IPS-18c (cell line): ENCODE measurements at regions not wholly inside any gene's neighbourhood (a gene's known extent, or its start where the extent isn't known, plus 50 kb on each side); places are given as distances from the start of the nearest gene placed in this dataset.

Experiments used
- H3K4me3 ChIP-seq: 2 replicates; pipeline ENCODE4 v1.7.0; 2013; ENCODE audit warnings: low read depth, mild to moderate bottlenecking, low read length, moderate library complexity; ENCODE audit not compliant: insufficient read depth
- H3K9me3 ChIP-seq: one replicate; pipeline ENCODE4 v1.6.1; 2013; ENCODE audit warnings: mild to moderate bottlenecking, low read length, moderate library complexity; ENCODE audit not compliant: control insufficient read depth, insufficient read depth

GRCh38 chr14:98984027-98984718 is 287.8 kb downstream of the BCL11B start:
- Histone ChIP-seq H3K9me3 (no peaks in the 10 kb centered on the region), H3K4me3 (no peak overlapping the region)

- Histone ChIP-seq H3K4me3 (no peak overlapping the region), H3K9me3 (no peaks in the 10 kb centered on the region)
Measured at GRCh38 chr14:98984719-98985041, 287.3 kb downstream of the BCL11B start.

GRCh38 chr14:98993818-98994217 is 278.2 kb downstream of the BCL11B start:
- no peaks in the 10 kb centered on the region for H3K9me3 ChIP-seq
- H3K4me3 ChIP-seq, result no peak overlapping the region

GRCh38 chr14:98994561-98994960 is 277.4 kb downstream of the BCL11B start:
- Histone ChIP-seq H3K4me3 (no peak overlapping the region), H3K9me3 (no peaks in the 10 kb centered on the region)

- H3K9me3 ChIP-seq, result no peaks in the 10 kb centered on the region
- H3K4me3 ChIP-seq, result no peak overlapping the region
Measured at GRCh38 chr14:98997526-98998205, 274.3 kb downstream of the BCL11B start.

- Histone ChIP-seq H3K9me3 (no peaks in the 10 kb centered on the region), H3K4me3 (no peak overlapping the region)
Measured at GRCh38 chr14:98999345-98999744, 272.7 kb downstream of the BCL11B start.

- Histone ChIP-seq H3K4me3 (no peak overlapping the region), H3K9me3 (no peaks in the 10 kb centered on the region)
Measured at GRCh38 chr14:98999901-99000300, 272.1 kb downstream of the BCL11B start.

- Histone ChIP-seq H3K4me3 (no peak overlapping the region), H3K9me3 (no peaks in the 10 kb centered on the region)
Measured at GRCh38 chr14:99001241-99001640, 270.8 kb downstream of the BCL11B start.

GRCh38 chr14:99003646-99004045 is 268.4 kb downstream of the BCL11B start:
- Histone ChIP-seq H3K4me3 (no peak overlapping the region), H3K9me3 (no peaks in the 10 kb centered on the region)

- Histone ChIP-seq H3K9me3 (no peaks in the 10 kb centered on the region), H3K4me3 (no peak overlapping the region)
Measured at GRCh38 chr14:99004112-99004511, 267.9 kb downstream of the BCL11B start.

GRCh38 chr14:99006276-99006675 is 265.7 kb downstream of the BCL11B start:
- Histone ChIP-seq H3K4me3 (no peak overlapping the region), H3K9me3 (no peaks in the 10 kb centered on the region)

- peaks cover 2% of the 10 kb centered on the region for H3K9me3 ChIP-seq
- no peak overlapping the region for H3K4me3 ChIP-seq
Measured at GRCh38 chr14:99007795-99008194, 264.2 kb downstream of the BCL11B start.

GRCh38 chr14:99009871-99010270 is 262.1 kb downstream of the BCL11B start:
- no peak overlapping the region for H3K4me3 ChIP-seq
- peaks cover 2% of the 10 kb centered on the region for H3K9me3 ChIP-seq

- Histone ChIP-seq H3K4me3 (no peak overlapping the region), H3K9me3 (peaks cover 2% of the 10 kb centered on the region)
Measured at GRCh38 chr14:99011385-99011784, 260.6 kb downstream of the BCL11B start.

GRCh38 chr14:99012703-99013102 is 259.3 kb downstream of the BCL11B start:
- Histone ChIP-seq H3K9me3 (peaks cover 2% of the 10 kb centered on the region), H3K4me3 (no peak overlapping the region)

GRCh38 chr14:99015833-99016232 is 256.2 kb downstream of the BCL11B start:
- Histone ChIP-seq H3K4me3 (no peak overlapping the region), H3K9me3 (peaks cover 2% of the 10 kb centered on the region)

GRCh38 chr14:99023371-99023770 is 248.6 kb downstream of the BCL11B start:
- H3K9me3 ChIP-seq, result peaks cover 4% of the 10 kb centered on the region
- no peak overlapping the region for H3K4me3 ChIP-seq

GRCh38 chr14:99024926-99025325 is 247.1 kb downstream of the BCL11B start:
- Histone ChIP-seq H3K9me3 (peaks cover 4% of the 10 kb centered on the region), H3K4me3 (no peak overlapping the region)

GRCh38 chr14:99025418-99025817 is 246.6 kb downstream of the BCL11B start:
- Histone ChIP-seq H3K9me3 (peaks cover 4% of the 10 kb centered on the region), H3K4me3 (no peak overlapping the region)
